WTC11 (cell line): ENCODE measurements at regions not wholly inside any gene's neighbourhood (a gene's known extent, or its start where the extent isn't known, plus 50 kb on each side); places are given as distances from the start of the nearest gene placed in this dataset.

ENCODE experiments used
- ATAC-seq: fragments of 200-7000 bp; cut with Tn5 transposase; 2 replicates; pipeline ENCODE4 v1.10.0; 2021; ENCODE audit warnings: mild to moderate bottlenecking, moderate library complexity
- CTCF ChIA-PET: fragments of 300-600 bp; sonication (Branson Sonifier 250); formaldehyde crosslinking; loops from one replicate; lab custom pipeline; 2021; ENCODE audit warnings: antibody characterized with exemption; lab: Charles Lee
- POLR2A ChIA-PET: fragments of 350-600 bp; sonication (Branson Sonifier 250); formaldehyde crosslinking; loops from one replicate; lab custom pipeline; 2021; ENCODE audit warnings: antibody characterized with exemption; lab: Charles Lee
- DNase-seq: peaks from one replicate; pipeline ENCODE4 v3.0.0; 2021; ENCODE audit warnings: low spot score
- H3K27ac Mint-ChIP-seq: 2 replicates; pipeline ENCODE4 v1.8.0; 2021; ENCODE audit warnings: mixed read lengths
- H3K27me3 Mint-ChIP-seq: 2 replicates; pipeline ENCODE4 v1.8.0; 2021; ENCODE audit warnings: low read depth, mild to moderate bottlenecking, moderate library complexity, mixed read lengths
- H3K36me3 Mint-ChIP-seq: 2 replicates; pipeline ENCODE4 v1.8.0; 2021; ENCODE audit warnings: mixed read lengths
- H3K4me1 Mint-ChIP-seq: 2 replicates; pipeline ENCODE4 v1.8.0; 2022; ENCODE audit warnings: mixed read lengths
- H3K4me3 Mint-ChIP-seq: 2 replicates; pipeline ENCODE4 v1.8.0; 2021; ENCODE audit warnings: mild to moderate bottlenecking, moderate library complexity, mixed read lengths
- H3K9me3 Mint-ChIP-seq: 2 replicates; pipeline ENCODE4 v1.8.0; 2021; ENCODE audit warnings: mixed read lengths
- CREM ChIP-seq: sonication (generic); formaldehyde crosslinking; IDR thresholded peaks from 2 replicates; pipeline ENCODE4 v1.8.1; 2022; ENCODE audit warnings: mild to moderate bottlenecking, missing genetic modification reagents, moderate library complexity
- ELF4 ChIP-seq: sonication (generic); formaldehyde crosslinking; IDR thresholded peaks from 2 replicates; pipeline ENCODE4 v1.8.1; 2022; ENCODE audit warnings: low read depth, mild to moderate bottlenecking, moderate library complexity, missing genetic modification reagents
- EMX1 ChIP-seq: fragments of 250-450 bp; sonication (Bioruptor Pico); IDR thresholded peaks from 2 replicates; pipeline ENCODE4 v1.8.0; 2021; ENCODE audit warnings: mild to moderate bottlenecking
- FOXP4 ChIP-seq: sonication (generic); formaldehyde crosslinking; IDR thresholded peaks from 2 replicates; pipeline ENCODE4 v1.8.0; 2022; ENCODE audit warnings: mild to moderate bottlenecking, missing genetic modification reagents
- MYBL2 ChIP-seq: sonication (generic); formaldehyde crosslinking; IDR thresholded peaks from 2 replicates; pipeline ENCODE4 v1.8.1; 2023; ENCODE audit warnings: mild to moderate bottlenecking, moderate library complexity, missing genetic modification reagents
- NFYB ChIP-seq: sonication (generic); formaldehyde crosslinking; conservative IDR thresholded peaks from 2 replicates; pipeline ENCODE4 v1.8.0; 2022; ENCODE audit warnings: low read depth, missing genetic modification reagents
- NR1H2 ChIP-seq: sonication (generic); formaldehyde crosslinking; IDR thresholded peaks from 2 replicates; pipeline ENCODE4 v1.9.0; 2021; ENCODE audit warnings: mild to moderate bottlenecking, moderate library complexity, missing genetic modification reagents
- SMAD4 ChIP-seq: sonication (generic); formaldehyde crosslinking; IDR thresholded peaks from 2 replicates; pipeline ENCODE4 v1.8.0; 2022; ENCODE audit warnings: mild to moderate bottlenecking, missing genetic modification reagents
- TCF7 ChIP-seq: sonication (generic); formaldehyde crosslinking; IDR thresholded peaks from 2 replicates; pipeline ENCODE4 v1.8.0; 2022; ENCODE audit warnings: mild to moderate bottlenecking, low read depth, missing genetic modification reagents, moderate library complexity
- USF2 ChIP-seq: sonication (generic); formaldehyde crosslinking; IDR thresholded peaks from 2 replicates; pipeline ENCODE4 v1.8.1; 2023; ENCODE audit warnings: mild to moderate bottlenecking, missing genetic modification reagents, moderate library complexity
- ZNF219 ChIP-seq: sonication (generic); formaldehyde crosslinking; IDR thresholded peaks from 2 replicates; pipeline ENCODE4 v1.8.0; 2023; ENCODE audit warnings: missing genetic modification reagents, mild to moderate bottlenecking, borderline replicate concordance
- ZNF416 ChIP-seq: fragments of 250-450 bp; sonication (Bioruptor Pico); IDR thresholded peaks from 2 replicates; pipeline ENCODE4 v1.9.0; 2021; ENCODE audit warnings: mild to moderate bottlenecking, inconsistent platforms
- ZNF423 ChIP-seq: fragments of 250-450 bp; sonication (Bioruptor Pico); IDR thresholded peaks from 2 replicates; pipeline ENCODE4 v2.1.2; 2022; ENCODE audit warnings: mild to moderate bottlenecking, moderate library complexity
- ZNF512 ChIP-seq: sonication (generic); formaldehyde crosslinking; IDR thresholded peaks from 2 replicates; pipeline ENCODE4 v1.8.1; 2022; ENCODE audit warnings: missing genetic modification reagents, borderline replicate concordance
- TF ChIP-seq, protein P1 (sequence below): sonication (generic); formaldehyde crosslinking; IDR thresholded peaks from 2 replicates; pipeline ENCODE4 v1.8.1; 2023; ENCODE audit warnings: mild to moderate bottlenecking, missing genetic modification reagents
- TF ChIP-seq, protein P2 (sequence below): fragments of 250-450 bp; sonication (Bioruptor Pico); IDR thresholded peaks from 2 replicates; pipeline ENCODE4 v1.9.0; 2021; ENCODE audit warnings: moderate library complexity, mild to moderate bottlenecking, inconsistent platforms, borderline replicate concordance
- TF ChIP-seq, protein P3 (sequence below): sonication (generic); formaldehyde crosslinking; IDR thresholded peaks from 2 replicates; pipeline ENCODE4 v1.8.0; 2023; ENCODE audit warnings: missing genetic modification reagents
- TF ChIP-seq, protein P4 (sequence below): fragments of 250-450 bp; sonication (Bioruptor Pico); IDR thresholded peaks from 2 replicates; pipeline ENCODE4 v2.1.2; 2022; ENCODE audit warnings: mild to moderate bottlenecking, moderate library complexity
- TF ChIP-seq, protein P5 (sequence below): sonication (generic); formaldehyde crosslinking; IDR thresholded peaks from 2 replicates; pipeline ENCODE4 v1.8.0; 2022; ENCODE audit warnings: mild to moderate bottlenecking, missing genetic modification reagents
- TF ChIP-seq, protein P6 (sequence below): sonication (generic); formaldehyde crosslinking; IDR thresholded peaks from 2 replicates; pipeline ENCODE4 v1.8.1; 2023; ENCODE audit warnings: mild to moderate bottlenecking, missing genetic modification reagents, borderline replicate concordance

GRCh38 chrX:6667048-6667768 lies 132.3 kb upstream of the VCX3A start (continued):
- TF ChIP-seq ZNF423 (CRISPR knock-in tag): no peak
- TF ChIP-seq, protein P1, sequence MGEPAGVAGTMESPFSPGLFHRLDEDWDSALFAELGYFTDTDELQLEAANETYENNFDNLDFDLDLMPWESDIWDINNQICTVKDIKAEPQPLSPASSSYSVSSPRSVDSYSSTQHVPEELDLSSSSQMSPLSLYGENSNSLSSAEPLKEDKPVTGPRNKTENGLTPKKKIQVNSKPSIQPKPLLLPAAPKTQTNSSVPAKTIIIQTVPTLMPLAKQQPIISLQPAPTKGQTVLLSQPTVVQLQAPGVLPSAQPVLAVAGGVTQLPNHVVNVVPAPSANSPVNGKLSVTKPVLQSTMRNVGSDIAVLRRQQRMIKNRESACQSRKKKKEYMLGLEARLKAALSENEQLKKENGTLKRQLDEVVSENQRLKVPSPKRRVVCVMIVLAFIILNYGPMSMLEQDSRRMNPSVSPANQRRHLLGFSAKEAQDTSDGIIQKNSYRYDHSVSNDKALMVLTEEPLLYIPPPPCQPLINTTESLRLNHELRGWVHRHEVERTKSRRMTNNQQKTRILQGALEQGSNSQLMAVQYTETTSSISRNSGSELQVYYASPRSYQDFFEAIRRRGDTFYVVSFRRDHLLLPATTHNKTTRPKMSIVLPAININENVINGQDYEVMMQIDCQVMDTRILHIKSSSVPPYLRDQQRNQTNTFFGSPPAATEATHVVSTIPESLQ: no peak
- no peak for TF ChIP-seq EMX1 (CRISPR knock-in tag)
- no peak for TF ChIP-seq SMAD4
- TF ChIP-seq, protein P2, sequence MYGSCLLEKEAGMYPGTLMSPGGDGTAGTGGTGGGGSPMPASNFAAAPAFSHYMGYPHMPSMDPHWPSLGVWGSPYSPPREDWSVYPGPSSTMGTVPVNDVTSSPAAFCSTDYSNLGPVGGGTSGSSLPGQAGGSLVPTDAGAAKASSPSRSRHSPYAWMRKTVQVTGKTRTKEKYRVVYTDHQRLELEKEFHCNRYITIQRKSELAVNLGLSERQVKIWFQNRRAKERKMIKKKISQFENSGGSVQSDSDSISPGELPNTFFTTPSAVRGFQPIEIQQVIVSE (CRISPR knock-in tag): no peak
- TF ChIP-seq ZNF219 (CRISPR knock-in tag): no peak
- no peak for TF ChIP-seq MYBL2 (CRISPR knock-in tag)
- TF ChIP-seq USF2 (CRISPR knock-in tag): no peak

- ATAC-seq (no peak), DNase-seq (no peak)
- ChIA-PET CTCF (interaction anchor here (0.6 kb wide), 1 partner anchor 12 kb away, joined by 3 read pairs; no protein-coding TSS in a partner anchor), POLR2A (no interaction called here)
- Mint-ChIP-seq H3K4me3 (no peak overlapping the region), H3K27me3 (no peaks in the 10 kb centered on the region), H3K4me1 (peaks cover 20% of the 10 kb centered on the region), H3K27ac (no peak overlapping the region), H3K9me3 (peaks cover 15% of the 10 kb centered on the region), H3K36me3 (peaks cover 14% of the 10 kb centered on the region)
- TF ChIP-seq ELF4 (CRISPR knock-in tag) (no peak), USF2 (CRISPR knock-in tag) (no peak), TCF7 (CRISPR knock-in tag) (no peak), NFYB (no peak), CREM (CRISPR knock-in tag) (no peak), ZNF416 (CRISPR knock-in tag) (no peak), NR1H2 (no peak), ZNF512 (CRISPR knock-in tag) (no peak), FOXP4 (CRISPR knock-in tag) (no peak)
- TF ChIP-seq, protein P3, sequence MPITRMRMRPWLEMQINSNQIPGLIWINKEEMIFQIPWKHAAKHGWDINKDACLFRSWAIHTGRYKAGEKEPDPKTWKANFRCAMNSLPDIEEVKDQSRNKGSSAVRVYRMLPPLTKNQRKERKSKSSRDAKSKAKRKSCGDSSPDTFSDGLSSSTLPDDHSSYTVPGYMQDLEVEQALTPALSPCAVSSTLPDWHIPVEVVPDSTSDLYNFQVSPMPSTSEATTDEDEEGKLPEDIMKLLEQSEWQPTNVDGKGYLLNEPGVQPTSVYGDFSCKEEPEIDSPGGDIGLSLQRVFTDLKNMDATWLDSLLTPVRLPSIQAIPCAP (CRISPR knock-in tag): no peak
- TF ChIP-seq, protein P4, sequence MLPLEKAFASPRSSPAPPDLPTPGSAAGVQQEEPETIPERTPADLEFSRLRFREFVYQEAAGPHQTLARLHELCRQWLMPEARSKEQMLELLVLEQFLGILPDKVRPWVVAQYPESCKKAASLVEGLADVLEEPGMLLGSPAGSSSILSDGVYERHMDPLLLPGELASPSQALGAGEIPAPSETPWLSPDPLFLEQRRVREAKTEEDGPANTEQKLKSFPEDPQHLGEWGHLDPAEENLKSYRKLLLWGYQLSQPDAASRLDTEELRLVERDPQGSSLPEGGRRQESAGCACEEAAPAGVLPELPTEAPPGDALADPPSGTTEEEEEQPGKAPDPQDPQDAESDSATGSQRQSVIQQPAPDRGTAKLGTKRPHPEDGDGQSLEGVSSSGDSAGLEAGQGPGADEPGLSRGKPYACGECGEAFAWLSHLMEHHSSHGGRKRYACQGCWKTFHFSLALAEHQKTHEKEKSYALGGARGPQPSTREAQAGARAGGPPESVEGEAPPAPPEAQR (CRISPR knock-in tag): no peak
- TF ChIP-seq, protein P5, sequence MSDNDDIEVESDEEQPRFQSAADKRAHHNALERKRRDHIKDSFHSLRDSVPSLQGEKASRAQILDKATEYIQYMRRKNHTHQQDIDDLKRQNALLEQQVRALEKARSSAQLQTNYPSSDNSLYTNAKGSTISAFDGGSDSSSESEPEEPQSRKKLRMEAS: no peak
- TF ChIP-seq, protein P6, sequence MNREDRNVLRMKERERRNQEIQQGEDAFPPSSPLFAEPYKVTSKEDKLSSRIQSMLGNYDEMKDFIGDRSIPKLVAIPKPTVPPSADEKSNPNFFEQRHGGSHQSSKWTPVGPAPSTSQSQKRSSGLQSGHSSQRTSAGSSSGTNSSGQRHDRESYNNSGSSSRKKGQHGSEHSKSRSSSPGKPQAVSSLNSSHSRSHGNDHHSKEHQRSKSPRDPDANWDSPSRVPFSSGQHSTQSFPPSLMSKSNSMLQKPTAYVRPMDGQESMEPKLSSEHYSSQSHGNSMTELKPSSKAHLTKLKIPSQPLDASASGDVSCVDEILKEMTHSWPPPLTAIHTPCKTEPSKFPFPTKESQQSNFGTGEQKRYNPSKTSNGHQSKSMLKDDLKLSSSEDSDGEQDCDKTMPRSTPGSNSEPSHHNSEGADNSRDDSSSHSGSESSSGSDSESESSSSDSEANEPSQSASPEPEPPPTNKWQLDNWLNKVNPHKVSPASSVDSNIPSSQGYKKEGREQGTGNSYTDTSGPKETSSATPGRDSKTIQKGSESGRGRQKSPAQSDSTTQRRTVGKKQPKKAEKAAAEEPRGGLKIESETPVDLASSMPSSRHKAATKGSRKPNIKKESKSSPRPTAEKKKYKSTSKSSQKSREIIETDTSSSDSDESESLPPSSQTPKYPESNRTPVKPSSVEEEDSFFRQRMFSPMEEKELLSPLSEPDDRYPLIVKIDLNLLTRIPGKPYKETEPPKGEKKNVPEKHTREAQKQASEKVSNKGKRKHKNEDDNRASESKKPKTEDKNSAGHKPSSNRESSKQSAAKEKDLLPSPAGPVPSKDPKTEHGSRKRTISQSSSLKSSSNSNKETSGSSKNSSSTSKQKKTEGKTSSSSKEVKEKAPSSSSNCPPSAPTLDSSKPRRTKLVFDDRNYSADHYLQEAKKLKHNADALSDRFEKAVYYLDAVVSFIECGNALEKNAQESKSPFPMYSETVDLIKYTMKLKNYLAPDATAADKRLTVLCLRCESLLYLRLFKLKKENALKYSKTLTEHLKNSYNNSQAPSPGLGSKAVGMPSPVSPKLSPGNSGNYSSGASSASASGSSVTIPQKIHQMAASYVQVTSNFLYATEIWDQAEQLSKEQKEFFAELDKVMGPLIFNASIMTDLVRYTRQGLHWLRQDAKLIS (CRISPR knock-in tag): no peak
Observed at GRCh38 chrX:6666624-6667023, 131.7 kb upstream of the VCX3A start.
